ENCODE measurements at regions not wholly inside any gene's neighbourhood (a gene's known extent, or its start where the extent isn't known, plus 50 kb on each side); places are given as distances from the start of the nearest gene placed in this dataset.
A peak's percentile ranks its signal among the peaks of the same experiment; 100 is the strongest.

- intact Hi-C loops (cut with DNase I), result no loop called here
- DNase-seq (ENCODE audit: missing footprints), result no peak
- ATAC-seq, result no peak
Measured at GRCh38 chr20:22414305-22414742, 170.0 kb downstream of the FOXA2 start.

- ATAC-seq (no peak), DNase-seq (ENCODE audit: missing footprints) (no peak)
- intact Hi-C loops (cut with DNase I), result no loop called here
Measured at GRCh38 chr20:22412977-22413868, 171.1 kb downstream of the FOXA2 start.

GRCh38 chr20:22411627-22412450, 172.5 kb downstream of the FOXA2 start:
- DNase-seq (ENCODE audit: missing footprints) (no peak), ATAC-seq (peak; percentile 93)
- intact Hi-C loops (cut with DNase I), result no loop called here

- intact Hi-C loops (cut with DNase I), result no loop called here
Measured at GRCh38 chr20:22411286-22411626, 173.1 kb downstream of the FOXA2 start.

GRCh38 chr20:22410556-22411130, 173.7 kb downstream of the FOXA2 start:
- DNase-seq (ENCODE audit: missing footprints) (no peak), ATAC-seq (no peak)
- intact Hi-C loops (cut with DNase I), result no loop called here

More at GRCh38 chr20:22411286-22411626, 173.1 kb downstream of the FOXA2 start:
- DNase-seq (ENCODE audit: missing footprints) (no peak), ATAC-seq (no peak)

- intact Hi-C loops (cut with DNase I), result no loop called here
- DNase-seq (ENCODE audit: missing footprints) (no peak), ATAC-seq (no peak)
Measured at GRCh38 chr20:22408521-22409402, 175.6 kb downstream of the FOXA2 start.

GRCh38 chr20:22407237-22408193, 176.9 kb downstream of the FOXA2 start:
- ATAC-seq (no peak), DNase-seq (ENCODE audit: missing footprints) (no peak)
- intact Hi-C loops (cut with DNase I), result no loop called here

GRCh38 chr20:22404419-22405170, 179.8 kb downstream of the FOXA2 start:
- DNase-seq (ENCODE audit: missing footprints) (no peak), ATAC-seq (no peak)
- intact Hi-C loops (cut with DNase I), result no loop called here

- no peak for ATAC-seq
- DNase-seq (ENCODE audit: missing footprints), result no peak
- intact Hi-C loops (cut with DNase I), result no loop called here
Measured at GRCh38 chr20:22403632-22404361, 180.6 kb downstream of the FOXA2 start.

- no peak for ATAC-seq
- intact Hi-C loops (cut with DNase I), result no loop called here
Measured at GRCh38 chr20:22403022-22403631, 181.2 kb downstream of the FOXA2 start.

GRCh38 chr20:22402550-22402949, 181.8 kb downstream of the FOXA2 start:
- DNase-seq (ENCODE audit: missing footprints) (no peak), ATAC-seq (no peak)
- intact Hi-C loops (cut with DNase I), result no loop called here

More at GRCh38 chr20:22403022-22403631, 181.2 kb downstream of the FOXA2 start:
- no peak for DNase-seq (ENCODE audit: missing footprints)

- DNase-seq (ENCODE audit: missing footprints), result no peak
- no peak for ATAC-seq
- intact Hi-C loops (cut with DNase I), result no loop called here
Measured at GRCh38 chr20:22400440-22400839, 183.9 kb downstream of the FOXA2 start.

GRCh38 chr20:22394583-22394982, 189.8 kb downstream of the FOXA2 start:
- no peak for ATAC-seq
- intact Hi-C loops (cut with DNase I), result no loop called here
- no peak for DNase-seq (ENCODE audit: missing footprints)

GRCh38 chr20:22390543-22390903, 193.8 kb downstream of the FOXA2 start:
- ATAC-seq, result no peak
- intact Hi-C loops (cut with DNase I), result no loop called here
- no peak for DNase-seq (ENCODE audit: missing footprints)

GRCh38 chr20:22389836-22390542, 194.4 kb downstream of the FOXA2 start:
- ATAC-seq (no peak), DNase-seq (ENCODE audit: missing footprints) (no peak)
- intact Hi-C loops (cut with DNase I), result no loop called here

All from Right ventricle myocardium inferior (tissue), 1 donor.